GM23338 (cell line): ENCODE measurements at regions not wholly inside any gene's neighbourhood (a gene's known extent, or its start where the extent isn't known, plus 50 kb on each side); places are given as distances from the start of the nearest gene placed in this dataset.

Experiments
- ATAC-seq: fragments of 200-7000 bp; cut with Tn5 transposase; 3 replicates; pipeline ENCODE4 v1.9.1; 2020
- DNase-seq: peaks from one replicate; pipeline ENCODE4 v3.0.0-alpha.2; 2015; ENCODE audit warnings: low spot score
- H2AFZ ChIP-seq: fragments of 200-600 bp; sonication (generic); 2 replicates; pipeline ENCODE4 v1.8.0; 2016; ENCODE audit warnings: antibody characterized with exemption, mild to moderate bottlenecking, moderate library complexity
- H3F3A ChIP-seq: fragments of 200-600 bp; sonication (generic); replicated peaks from 2 replicates; pipeline ENCODE4 v1.8.0; 2017; ENCODE audit warnings: antibody characterized with exemption, mixed run types, low read depth
- H3K27ac ChIP-seq: fragments of 200-600 bp; sonication (generic); 2 replicates; pipeline ENCODE4 v1.6.1; 2016; ENCODE audit warnings: low read depth
- H3K27me3 ChIP-seq: fragments of 200-600 bp; sonication (generic); 2 replicates; pipeline ENCODE4 v1.8.0; 2016; ENCODE audit warnings: mild to moderate bottlenecking, mixed run types, moderate library complexity; ENCODE audit not compliant: insufficient read depth
- H3K36me3 ChIP-seq: fragments of 200-600 bp; sonication (generic); 2 replicates; pipeline ENCODE4 v1.8.0; 2016; ENCODE audit warnings: mild to moderate bottlenecking; ENCODE audit not compliant: insufficient read depth
- H3K4me1 ChIP-seq: fragments of 200-600 bp; sonication (generic); 2 replicates; pipeline ENCODE4 v1.8.0; 2016; ENCODE audit warnings: mild to moderate bottlenecking, moderate library complexity; ENCODE audit not compliant: insufficient read depth
- H3K4me2 ChIP-seq: fragments of 200-600 bp; sonication (generic); 2 replicates; pipeline ENCODE4 v1.7.1; 2017; ENCODE audit warnings: mixed run types
- H3K4me3 ChIP-seq: fragments of 200-600 bp; sonication (generic); 2 replicates; pipeline ENCODE4 v1.6.1; 2016; ENCODE audit warnings: mixed run types
- H3K79me2 ChIP-seq: fragments of 200-600 bp; sonication (generic); replicated peaks from 2 replicates; pipeline ENCODE4 v1.8.0; 2017; ENCODE audit warnings: mild to moderate bottlenecking; ENCODE audit not compliant: insufficient read depth
- H3K9me2 ChIP-seq: fragments of 200-600 bp; sonication (generic); 2 replicates; pipeline ENCODE4 v1.8.0; 2017; ENCODE audit not compliant: insufficient read depth
- H4K20me1 ChIP-seq: fragments of 200-600 bp; sonication (generic); replicated peaks from 2 replicates; pipeline ENCODE4 v1.8.0; 2017; ENCODE audit warnings: mild to moderate bottlenecking; ENCODE audit not compliant: insufficient read depth
- H3K27ac Mint-ChIP-seq: 2 replicates; pipeline ENCODE4 v1.8.0; 2020; ENCODE audit warnings: inconsistent platforms, mild to moderate bottlenecking, moderate library complexity, mixed read lengths
- H3K27me3 Mint-ChIP-seq: 3 replicates; pipeline ENCODE4 v1.8.0; 2022; ENCODE audit warnings: low read depth, mild to moderate bottlenecking, moderate library complexity, mixed read lengths, inconsistent platforms; ENCODE audit not compliant: insufficient read depth, poor library complexity
- H3K36me3 Mint-ChIP-seq: 3 replicates; pipeline ENCODE4 v1.8.0; 2021; ENCODE audit warnings: low read depth, mild to moderate bottlenecking, inconsistent platforms, moderate library complexity, mixed read lengths
- H3K4me1 Mint-ChIP-seq: 3 replicates; pipeline ENCODE4 v1.8.0; 2020; ENCODE audit warnings: mild to moderate bottlenecking, inconsistent platforms, mixed read lengths
- H3K4me3 Mint-ChIP-seq: 3 replicates; pipeline ENCODE4 v1.8.0; 2021; ENCODE audit warnings: moderate library complexity, mild to moderate bottlenecking, inconsistent platforms, mixed read lengths
- H3K9me3 Mint-ChIP-seq: 3 replicates; pipeline ENCODE4 v1.8.0; 2020; ENCODE audit warnings: moderate library complexity, mild to moderate bottlenecking, inconsistent platforms, mixed read lengths
- CREB1 ChIP-seq: fragments of 250-450 bp; sonication (Bioruptor Pico); IDR thresholded peaks from 2 replicates; pipeline ENCODE4 v1.5.0; 2020; ENCODE audit warnings: low read depth, mild to moderate bottlenecking, moderate library complexity
- CTCF ChIP-seq, 2 experiments: fragments of 200-600 bp in 1 of 2; sonication (generic) in 1 of 2; conservative IDR thresholded peaks; 2 replicates each; pipeline versions ENCODE4 v1.5.1 to v1.6.1; 2016 to 2017; ENCODE audit warnings: antibody characterized with exemption in 2 of 2, low read depth in 2 of 2, mild to moderate bottlenecking in 2 of 2, moderate library complexity in 1 of 2
- ETS1 ChIP-seq: IDR thresholded peaks from 2 replicates; pipeline ENCODE4 v1.6.1; 2016; ENCODE audit warnings: antibody characterized with exemption
- EZH2 ChIP-seq: fragments of 200-600 bp; sonication (generic); IDR thresholded peaks from one replicate; pipeline ENCODE4 v1.8.0; 2017; ENCODE audit warnings: antibody characterized with exemption, mild to moderate bottlenecking, low read depth; ENCODE audit not compliant: unreplicated experiment
- JUNB ChIP-seq: IDR thresholded peaks from one replicate; pipeline ENCODE4 v1.6.1; 2016; ENCODE audit warnings: antibody characterized with exemption; ENCODE audit not compliant: unreplicated experiment
- NANOG ChIP-seq: IDR thresholded peaks from 2 replicates; pipeline ENCODE4 v1.6.1; 2016; ENCODE audit warnings: antibody characterized with exemption, borderline replicate concordance
- POLR2AphosphoS5 ChIP-seq: IDR thresholded peaks from 2 replicates; pipeline ENCODE4 v1.6.1; 2016; ENCODE audit warnings: antibody characterized with exemption, low read depth
- REST ChIP-seq: IDR thresholded peaks from one replicate; pipeline ENCODE4 v1.6.1; 2018; ENCODE audit warnings: antibody characterized with exemption; ENCODE audit not compliant: unreplicated experiment
- STAT1 ChIP-seq: IDR thresholded peaks from one replicate; pipeline ENCODE4 v1.6.1; 2016; ENCODE audit warnings: antibody characterized with exemption; ENCODE audit not compliant: unreplicated experiment
- ZNF114 ChIP-seq: fragments of 250-450 bp; sonication (Bioruptor Pico); IDR thresholded peaks from 2 replicates; pipeline ENCODE4 v1.5.0; 2020; ENCODE audit warnings: mild to moderate bottlenecking, moderate library complexity
- ZNF462 ChIP-seq: fragments of 250-450 bp; sonication (Bioruptor Pico); IDR thresholded peaks from 2 replicates; pipeline ENCODE4 v1.5.0; 2020; ENCODE audit warnings: mild to moderate bottlenecking, moderate library complexity

GRCh38 chr1:59188413-59189213 lies 108.3 kb upstream of the FGGY start:
- Mint-ChIP-seq H3K27me3 (no peaks in the 10 kb centered on the region), H3K27ac (no peak overlapping the region), H3K4me3 (no peak overlapping the region), H3K9me3 (peaks cover 12% of the 10 kb centered on the region; the same call in 2 of the 3 replicates), H3K36me3 (peaks cover 4% of the 10 kb centered on the region; the same call in 1 of the 3 replicates), H3K4me1 (peaks cover 6% of the 10 kb centered on the region; the same call in 2 of the 3 replicates)
- no peaks in the 10 kb centered on the region for H3K79me2 ChIP-seq
- H2AFZ ChIP-seq = no peak overlapping the region
- peaks cover 10% of the 10 kb centered on the region; the same call in 1 of the 2 replicates for H3K9me2 ChIP-seq
- DNase-seq (no peak), ATAC-seq (no peak)
- H3K4me2 ChIP-seq = no peak overlapping the region
- H4K20me1 ChIP-seq = no peaks in the 10 kb centered on the region
- H3K27me3 ChIP-seq = no peaks in the 10 kb centered on the region
- no peak overlapping the region for H3K27ac ChIP-seq
- no peaks in the 10 kb centered on the region; the same call in 1 of the 2 replicates for H3K4me1 ChIP-seq
- TF ChIP-seq STAT1 (no peak), REST (no peak), ZNF114 (no peak), JUNB (no peak), POLR2AphosphoS5 (no peak), ETS1 (no peak), EZH2 (no peak), CREB1 (CRISPR knock-in tag) (no peak), ZNF462 (CRISPR knock-in tag) (no peak), CTCF (conservative IDR thresholded peaks at IDR 0.05; ENCODE audit: low read depth in 2 of 2) (no peak), NANOG (no peak)
- H3K4me3 ChIP-seq = no peak overlapping the region
- 0 out of 2 replicates have a peak, but pooled peaks cover 3% of the 10 kb centered on the region for H3K36me3 ChIP-seq
- H3F3A ChIP-seq = no peaks in the 10 kb centered on the region
